GM18867 (cell line): ENCODE measurements at regions not wholly inside any gene's neighbourhood (a gene's known extent, or its start where the extent isn't known, plus 50 kb on each side); places are given as distances from the start of the nearest gene placed in this dataset.

ENCODE experiments used
- ATAC-seq: cut with Tn5 transposase; IDR thresholded peaks from one replicate; pipeline ENCODE4 v1.9.1; 2021; ENCODE audit warnings: mild to moderate bottlenecking, moderate library complexity; ENCODE audit not compliant: unreplicated experiment

DNA sequence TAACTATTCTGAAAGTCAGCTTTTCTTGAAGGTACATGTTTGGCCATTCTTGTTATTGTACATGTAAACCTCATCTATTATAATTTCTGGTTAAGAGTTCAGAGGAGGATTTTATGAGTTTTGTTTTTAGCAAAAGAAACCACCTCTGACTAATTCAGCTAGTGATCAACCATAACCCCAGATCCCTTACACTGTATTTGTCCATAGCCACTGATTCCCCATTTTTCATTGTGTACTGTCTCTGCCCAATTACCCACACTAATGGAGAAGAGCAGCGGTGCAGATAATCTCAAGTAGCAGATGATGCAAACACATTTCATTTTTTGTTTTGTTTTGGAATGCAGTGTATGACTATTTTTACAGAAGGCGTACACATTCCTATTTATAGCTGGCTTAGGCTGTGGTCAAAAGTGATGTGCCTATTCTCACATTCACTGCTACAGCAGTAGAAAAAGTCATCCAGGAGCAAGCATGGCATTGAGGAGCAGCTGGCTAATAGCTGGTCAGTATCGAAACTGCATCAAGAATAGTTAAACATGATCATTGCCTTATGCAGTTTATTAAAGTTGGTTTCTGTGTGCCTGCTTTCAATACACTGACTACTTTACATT lies 988.3 kb downstream of the DTWD2 start:
- ATAC-seq, result peak; percentile 80

DNA sequence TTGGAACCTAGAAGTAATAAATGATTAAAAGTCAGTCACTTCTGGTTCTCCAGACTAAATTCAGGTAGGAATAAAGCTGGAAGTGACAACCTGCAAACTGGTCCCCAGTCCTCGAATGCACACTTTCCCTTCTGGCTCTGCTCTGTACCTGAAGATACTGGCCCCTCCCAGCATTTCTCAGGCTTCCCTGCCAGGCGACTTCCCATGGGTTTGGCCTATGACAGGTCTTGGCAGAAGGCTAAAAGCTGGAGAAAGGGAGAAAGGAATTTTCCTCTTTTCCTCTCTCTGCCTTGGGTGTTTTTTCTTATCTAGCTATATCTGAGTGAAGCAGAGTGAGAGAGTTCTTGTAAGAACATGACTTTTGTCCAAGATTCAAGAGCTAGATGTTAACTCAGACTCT lies 1005.7 kb downstream of the DTWD2 start:
- no peak for ATAC-seq

DNA sequence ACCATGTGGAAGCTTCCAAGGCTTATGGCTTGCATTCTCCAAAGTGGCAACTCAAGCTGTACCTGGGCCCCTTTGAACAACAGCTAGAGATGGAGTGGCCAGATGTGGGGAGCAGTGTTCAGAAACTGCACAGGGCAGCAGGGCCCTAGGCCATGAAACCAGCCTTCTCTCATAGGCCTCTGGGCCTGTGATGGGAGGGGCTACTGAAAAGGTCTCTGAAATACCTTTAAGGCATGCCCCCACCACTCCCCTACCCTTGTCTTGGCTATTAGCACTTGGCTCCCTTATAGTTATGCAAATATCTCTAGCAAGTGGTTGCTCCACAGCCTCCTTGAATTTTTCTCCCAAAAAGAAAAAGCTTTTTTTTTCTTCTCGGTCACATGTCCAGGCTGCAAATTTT lies 1014.6 kb downstream of the DTWD2 start:
- no peak for ATAC-seq

DNA sequence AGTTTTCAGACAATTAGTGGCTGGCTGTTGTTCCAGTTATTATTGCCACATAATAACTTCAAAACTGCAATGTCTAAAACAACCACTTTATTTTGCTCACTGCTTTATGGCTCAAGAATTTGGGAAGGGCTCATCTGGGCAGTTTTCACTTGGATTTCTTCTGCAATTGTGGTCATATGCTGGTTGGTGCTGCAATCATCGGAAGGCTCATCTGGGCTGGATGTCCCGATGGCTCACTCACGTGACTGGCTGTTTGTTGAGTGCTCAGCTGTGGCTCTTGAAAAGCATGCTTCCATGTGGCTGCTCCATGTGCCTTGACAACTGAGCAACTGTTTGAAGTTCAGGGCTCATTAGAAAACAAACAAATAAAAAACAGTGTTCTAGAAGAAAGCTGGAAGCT lies 1032.5 kb downstream of the DTWD2 start:
- ATAC-seq, result no peak

DNA sequence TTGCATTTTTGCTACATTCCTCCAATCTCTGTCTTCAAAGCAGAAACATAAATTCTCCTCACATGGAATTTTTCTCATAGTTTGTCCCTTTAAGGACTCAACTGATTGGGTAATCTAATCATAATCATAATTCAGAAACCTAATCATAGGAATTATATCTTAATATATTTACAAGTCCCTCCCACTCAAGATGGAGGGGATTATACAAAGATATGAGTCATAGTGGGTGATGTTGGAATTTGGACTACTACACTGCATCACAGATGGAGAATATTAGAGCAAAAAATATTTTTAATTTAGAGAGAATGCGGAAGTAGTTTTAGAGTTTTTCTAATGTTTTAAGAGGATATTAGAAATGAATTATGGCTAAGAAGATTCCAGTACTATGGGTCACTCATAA lies 1034.0 kb downstream of the DTWD2 start:
- ATAC-seq, result no peak

DNA sequence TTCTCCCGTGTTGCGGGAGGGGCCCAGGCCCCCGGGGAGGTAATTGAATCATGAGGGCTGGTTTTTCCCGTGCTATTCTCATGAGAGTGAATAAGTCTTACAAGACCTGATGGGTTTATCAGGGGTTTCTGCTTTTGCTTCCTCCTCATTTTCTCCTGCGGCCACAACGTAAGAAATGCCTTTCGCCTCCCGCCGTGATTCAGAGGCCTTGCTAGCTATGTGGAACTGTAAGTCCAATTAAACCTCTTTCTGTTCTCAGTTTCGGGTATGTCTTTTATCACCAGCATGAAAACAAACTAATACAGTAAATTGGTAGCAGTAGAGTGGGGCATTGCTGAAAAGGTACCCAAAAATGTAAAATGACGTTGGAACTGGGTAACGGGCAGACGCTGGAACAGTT lies 1035.1 kb downstream of the DTWD2 start:
- no peak for ATAC-seq

DNA sequence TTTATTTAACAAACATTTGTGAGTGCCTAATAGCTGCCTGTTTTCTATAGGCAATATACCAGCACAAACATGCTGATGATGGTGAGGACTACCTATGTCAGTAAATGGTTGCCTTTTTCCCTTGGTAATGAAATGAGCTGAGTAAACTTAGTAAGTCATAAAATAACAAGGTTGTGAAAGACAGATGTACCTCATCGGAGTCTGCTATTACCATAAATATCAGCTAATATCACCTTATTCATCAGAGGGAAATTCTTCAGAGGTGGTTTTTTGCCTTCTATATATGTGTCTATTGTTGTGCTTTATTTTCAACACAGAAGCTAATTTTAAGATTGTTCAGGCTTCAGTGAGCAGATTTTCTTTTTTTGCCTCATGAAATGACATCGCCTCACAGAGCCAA lies 1040.5 kb downstream of the DTWD2 start:
- no peak for ATAC-seq

DNA sequence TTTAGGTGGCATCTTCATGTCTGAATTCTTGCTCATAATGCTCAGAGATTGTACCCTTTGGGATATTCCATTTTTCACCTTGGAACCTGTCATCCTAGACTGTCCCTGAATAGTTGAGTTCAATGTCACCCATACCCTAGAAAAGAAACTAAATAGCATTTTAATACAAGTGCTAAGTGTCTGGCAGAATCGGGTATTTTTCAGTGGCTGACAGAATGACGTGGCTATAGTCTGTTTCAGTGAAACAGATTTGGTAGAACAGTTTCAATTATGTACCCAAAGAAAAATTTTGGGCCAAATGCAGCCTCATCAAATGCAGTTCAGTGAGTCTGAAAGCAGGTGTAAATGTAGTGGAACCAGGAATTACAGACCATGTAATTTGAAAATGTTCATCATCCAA lies 1041.2 kb downstream of the DTWD2 start:
- no peak for ATAC-seq

DNA sequence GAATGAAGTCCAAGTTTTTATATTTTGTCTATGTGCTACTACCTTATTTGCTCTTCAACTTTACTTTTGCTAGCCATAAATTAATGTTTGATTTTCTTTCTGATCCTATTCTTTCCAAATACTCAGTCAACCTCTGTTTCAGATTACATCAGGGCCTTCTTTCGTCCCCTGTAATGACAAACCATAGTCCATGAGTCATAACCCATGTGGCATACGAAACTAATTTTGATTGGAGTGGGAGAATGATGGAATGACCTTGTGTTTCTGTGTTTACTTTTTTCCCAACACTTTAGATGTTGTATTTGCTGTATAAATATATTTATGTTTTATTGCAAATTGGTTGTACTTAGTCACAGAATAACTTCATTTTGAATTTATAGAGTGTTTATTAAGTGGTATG lies 1043.1 kb downstream of the DTWD2 start:
- no peak for ATAC-seq

DNA sequence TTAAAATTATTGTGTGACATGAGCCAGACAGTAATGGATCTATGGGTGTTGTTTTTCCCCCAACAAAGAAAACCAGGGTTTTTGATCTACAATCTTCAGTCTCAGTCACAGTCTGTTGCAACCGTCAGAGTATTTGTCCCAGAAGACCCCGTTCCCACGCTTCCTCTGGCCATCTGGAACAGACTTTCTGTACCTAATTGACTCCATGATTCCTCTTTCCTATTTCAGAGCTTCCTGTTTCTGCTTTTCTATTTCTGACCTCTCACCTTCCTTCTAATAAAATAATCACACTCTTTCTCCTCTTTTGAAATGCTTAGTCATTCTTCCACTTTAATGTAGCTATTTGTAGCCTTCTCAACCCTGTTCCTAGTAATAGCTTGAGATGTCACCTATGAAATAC lies 1044.8 kb downstream of the DTWD2 start:
- no peak for ATAC-seq

DNA sequence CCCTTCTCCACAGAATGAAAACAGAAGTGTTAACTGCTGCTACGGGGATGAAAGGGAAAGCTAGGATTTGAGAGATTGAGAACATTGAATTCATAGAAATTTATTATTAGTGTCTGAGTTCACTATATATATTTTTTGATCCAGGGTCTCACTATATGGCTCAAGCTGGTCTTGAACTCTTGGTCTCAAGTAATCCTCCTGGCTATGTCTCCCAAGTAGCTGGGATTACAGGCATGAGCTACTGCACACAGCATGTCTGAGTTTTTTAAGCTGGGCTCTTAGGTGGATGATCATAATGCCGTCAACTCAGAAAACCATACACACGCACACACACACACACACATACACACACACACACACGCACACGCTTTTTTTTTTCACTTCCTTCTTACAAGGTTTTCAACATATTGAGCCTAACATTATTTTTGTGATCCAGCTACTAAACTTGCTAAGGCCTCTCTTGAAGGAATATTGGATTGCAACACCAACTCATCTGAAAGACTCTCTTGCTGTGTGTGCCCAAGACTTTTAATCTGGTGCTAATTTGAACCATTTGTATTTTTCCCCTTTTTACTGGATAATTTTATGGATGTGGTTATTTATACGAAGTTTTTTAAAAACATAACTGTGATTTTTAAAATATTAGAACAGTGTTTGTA lies 1045.4 kb downstream of the DTWD2 start:
- ATAC-seq, result no peak

DNA sequence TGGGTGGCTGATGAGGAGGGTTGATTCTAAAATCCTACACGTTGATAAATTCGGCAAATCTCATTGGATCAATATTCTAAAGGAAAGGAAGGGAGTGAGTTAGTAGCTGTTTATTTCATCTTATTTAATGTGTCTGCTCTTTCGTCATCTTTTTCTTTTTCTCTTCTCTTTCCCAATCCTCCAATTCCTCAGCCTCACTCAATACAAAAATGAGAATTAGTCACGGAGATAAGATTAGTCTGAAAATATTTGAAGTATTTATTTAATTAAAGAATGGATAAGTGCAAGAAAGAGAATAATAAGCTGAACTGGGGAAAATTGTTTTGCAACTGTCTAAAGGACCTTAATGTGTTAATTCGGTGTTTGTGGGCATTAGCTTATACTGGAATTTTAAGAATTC lies 1095.1 kb downstream of the DTWD2 start:
- ATAC-seq, result no peak

DNA sequence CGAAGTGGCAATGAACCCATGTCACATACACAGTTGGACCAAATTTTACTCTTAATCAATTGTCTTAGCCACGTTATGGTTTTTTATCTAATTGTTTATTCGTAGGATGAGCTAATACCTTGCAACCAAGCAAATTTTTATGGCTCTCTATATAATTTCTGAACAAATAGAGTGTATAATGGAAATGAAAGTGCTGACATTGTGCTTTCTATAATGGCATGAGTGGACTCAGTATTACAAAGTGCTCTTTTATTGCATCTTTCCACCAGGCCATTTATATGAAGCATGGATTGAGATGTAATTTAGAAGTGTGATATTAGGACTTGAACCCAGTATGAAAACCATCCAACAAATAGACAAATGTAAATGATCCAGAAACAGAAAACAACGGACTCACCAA lies 1096.0 kb downstream of the DTWD2 start:
- ATAC-seq, result no peak

DNA sequence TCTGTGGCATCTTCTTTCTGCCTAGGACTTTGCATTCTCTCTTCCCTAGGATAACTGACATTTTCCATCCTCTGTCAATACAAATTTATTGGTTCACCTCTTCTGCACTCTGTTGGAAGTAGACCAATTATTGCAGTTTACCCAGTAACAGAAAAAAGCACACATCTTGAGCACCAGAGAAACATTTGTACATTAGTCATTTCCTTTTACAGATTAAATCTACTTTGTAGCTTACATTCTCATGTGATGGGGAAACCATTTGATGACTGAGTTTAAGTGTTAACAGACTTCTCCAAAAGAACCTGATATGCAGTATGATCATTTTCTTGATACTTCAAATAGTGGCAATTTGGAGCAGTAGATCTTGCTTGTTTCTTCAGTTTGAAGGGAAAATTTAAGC lies 1098.8 kb downstream of the DTWD2 start:
- no peak for ATAC-seq

DNA sequence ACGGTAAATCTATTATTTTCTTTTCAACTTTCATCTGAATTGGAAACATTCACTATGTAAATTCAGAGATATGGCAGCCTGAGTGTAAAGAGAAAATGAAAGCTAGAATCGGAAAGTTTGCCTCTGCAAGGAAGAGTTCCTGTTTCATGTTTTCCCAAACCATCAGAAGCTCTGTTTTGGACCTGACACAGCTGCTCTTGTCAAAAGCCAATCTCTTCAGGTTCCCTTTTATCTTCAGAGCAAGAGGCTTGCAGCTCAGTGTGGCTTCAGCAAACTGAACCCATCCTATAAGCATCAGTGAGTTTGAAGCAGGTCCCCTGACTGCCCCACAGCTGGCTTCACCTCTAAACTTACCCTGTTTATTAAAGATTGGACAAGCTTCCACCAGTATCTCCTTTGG lies 1099.7 kb downstream of the DTWD2 start:
- ATAC-seq, result peak; percentile 94

DNA sequence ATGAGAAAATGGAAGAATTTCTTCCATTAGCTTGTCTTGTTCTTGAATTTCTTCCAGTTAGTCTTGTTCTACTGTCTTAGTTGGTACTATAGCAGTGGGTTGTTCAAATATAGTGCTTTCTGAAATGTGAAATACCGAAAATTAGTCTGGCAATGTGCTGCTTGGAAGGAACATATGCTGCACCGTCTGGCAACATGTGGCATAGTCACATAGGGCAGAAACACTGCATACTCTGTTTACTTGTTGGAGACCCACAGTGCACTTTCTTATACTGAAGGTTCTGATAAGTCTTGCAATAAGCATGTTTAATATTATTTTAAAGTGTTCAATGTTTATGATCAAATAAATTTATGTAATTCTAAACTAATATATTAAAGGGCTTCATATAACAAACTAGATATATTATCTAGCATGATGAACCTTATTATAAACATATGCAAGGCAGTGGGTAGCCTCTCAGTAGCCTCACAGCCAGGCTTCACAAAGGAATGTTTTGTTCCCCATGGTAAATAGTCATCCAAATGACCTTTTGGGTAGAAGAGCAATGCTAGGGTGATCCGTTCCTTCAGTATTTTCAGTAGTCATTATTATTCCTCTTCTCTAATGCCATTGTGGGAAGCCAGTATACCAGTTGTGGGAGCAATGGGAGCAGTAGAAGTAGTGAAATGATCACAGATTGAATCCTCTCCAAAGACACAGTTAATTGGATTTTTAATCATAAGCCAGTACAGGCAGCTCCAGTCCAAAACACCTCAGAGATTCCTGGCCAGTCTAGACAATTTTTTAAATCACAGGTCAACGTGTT lies 1106.7 kb downstream of the DTWD2 start:
- no peak for ATAC-seq

DNA sequence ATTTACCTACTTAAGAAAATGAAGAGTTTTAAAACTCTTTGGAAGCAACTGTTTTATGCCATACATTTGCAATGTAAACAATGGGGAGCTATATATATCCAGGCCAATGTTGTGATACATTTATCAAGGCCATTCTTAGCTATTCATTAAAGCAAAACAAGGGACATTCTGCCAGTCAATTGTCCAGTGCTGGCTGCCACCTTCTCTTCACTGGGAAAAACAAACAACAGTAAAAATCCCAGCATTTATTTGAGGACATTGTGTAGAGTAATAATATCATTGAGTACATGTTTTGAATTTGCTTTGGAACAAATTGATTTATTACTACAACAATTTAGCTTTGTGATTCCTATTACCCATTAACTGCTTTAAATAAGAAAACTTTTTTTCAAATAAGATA lies 1107.4 kb downstream of the DTWD2 start:
- no peak for ATAC-seq

DNA sequence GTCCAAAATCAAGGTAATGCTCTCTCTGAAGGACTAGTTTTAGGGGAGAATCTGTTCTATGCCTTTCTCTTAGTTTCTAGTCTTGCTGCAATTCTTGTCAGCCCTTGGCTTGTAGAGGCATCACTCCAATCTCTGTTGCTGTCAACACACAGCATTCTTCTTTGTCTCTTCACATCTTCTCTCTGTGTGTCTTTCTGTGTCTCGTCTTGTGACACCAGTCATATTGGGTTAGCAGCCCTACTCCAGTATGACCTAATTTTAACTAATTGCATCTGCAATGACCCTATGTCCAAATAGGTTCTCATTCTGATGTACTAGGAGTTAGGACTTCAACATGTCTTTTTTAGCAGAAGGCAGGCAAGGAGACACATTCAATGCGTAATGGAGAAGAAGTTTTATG lies 1110.6 kb downstream of the DTWD2 start:
- ATAC-seq, result no peak

DNA sequence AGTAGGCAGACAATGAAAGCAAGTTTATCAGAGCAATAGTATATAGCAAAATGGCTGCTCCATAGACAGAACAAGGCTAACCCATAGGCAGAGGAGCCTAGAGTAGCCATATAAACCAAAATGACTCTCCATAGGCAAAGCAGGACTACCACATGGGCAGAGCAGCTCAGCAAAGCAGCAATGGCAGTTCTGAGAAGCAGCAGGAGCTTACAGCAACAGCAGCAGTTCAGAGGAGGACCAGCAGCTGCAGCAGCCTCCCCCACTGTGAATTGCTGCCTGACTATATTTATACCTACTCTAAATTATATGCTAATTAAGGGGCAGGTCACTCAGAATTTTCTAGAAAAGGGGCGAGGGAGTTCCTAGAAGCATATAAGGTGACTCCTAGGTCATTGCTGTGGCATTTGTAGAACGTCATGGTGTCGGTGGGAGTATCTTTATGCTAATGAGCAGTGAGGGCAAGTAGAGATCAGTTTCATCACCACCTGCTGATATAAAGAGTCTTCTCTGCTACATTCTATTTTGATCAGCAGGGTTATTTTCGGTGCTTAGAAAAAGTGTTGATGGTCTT lies 1115.5 kb downstream of the DTWD2 start:
- no peak for ATAC-seq

DNA sequence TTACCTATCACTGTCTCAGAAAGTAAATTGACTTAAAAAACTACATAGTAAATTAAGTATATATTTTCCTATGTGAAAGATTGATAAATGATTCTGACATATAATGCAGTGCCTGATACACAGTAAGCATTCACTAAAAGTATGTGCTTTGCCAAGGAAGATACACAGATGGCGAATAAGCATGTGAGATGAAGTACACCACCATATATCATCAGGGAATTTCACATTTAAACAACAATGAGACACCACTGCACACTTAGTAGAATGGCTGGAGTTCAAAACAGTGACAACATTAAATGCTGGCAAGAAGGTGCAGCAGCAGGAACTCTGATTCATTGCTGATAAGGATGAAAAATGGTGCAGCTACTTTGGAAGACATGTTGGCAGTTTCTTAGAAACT lies 1118.8 kb downstream of the DTWD2 start:
- no peak for ATAC-seq

DNA sequence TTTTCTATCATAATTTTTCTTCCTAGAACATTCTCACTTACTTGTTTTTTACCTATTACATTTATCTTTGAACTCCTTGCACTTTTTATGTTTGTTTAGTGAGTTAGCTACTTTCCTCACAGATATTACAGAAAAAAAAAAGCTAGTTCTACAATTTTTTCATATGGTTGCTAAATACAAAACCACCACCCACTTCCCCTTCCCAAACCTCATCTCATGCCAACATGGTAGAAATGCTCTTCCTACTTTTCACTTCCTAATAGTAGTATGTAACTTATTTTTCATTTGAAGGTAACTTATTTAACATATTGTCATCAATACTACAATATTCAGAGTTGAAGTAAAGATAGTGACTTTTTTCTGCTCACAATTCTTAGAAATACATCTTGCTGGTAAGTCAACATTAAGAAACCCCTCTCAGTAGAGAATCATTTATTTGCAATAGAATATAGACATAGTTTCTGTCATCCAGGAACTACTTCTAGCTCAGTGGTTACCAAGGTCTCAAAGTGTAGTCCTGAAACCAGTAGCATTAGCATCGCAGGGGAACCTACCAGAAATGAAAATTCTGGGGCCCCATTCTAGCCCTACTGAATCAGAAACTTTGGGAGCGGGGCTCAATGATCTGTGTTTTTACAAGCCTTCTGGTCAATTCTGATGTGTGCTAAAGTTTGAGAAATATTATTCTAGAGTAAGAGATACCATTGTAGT lies 1124.6 kb downstream of the DTWD2 start:
- ATAC-seq, result no peak
